GM12872 (cell line): ENCODE measurements at regions not wholly inside any gene's neighbourhood (a gene's known extent, or its start where the extent isn't known, plus 50 kb on each side); places are given as distances from the start of the nearest gene placed in this dataset.

ENCODE experiments used
- CTCF ChIP-seq: IDR thresholded peaks from 3 replicates; pipeline ENCODE4 v1.5.1; 2011; ENCODE audit warnings: low read depth, mild to moderate bottlenecking, low read length, moderate library complexity; ENCODE audit not compliant: insufficient read depth

DNA sequence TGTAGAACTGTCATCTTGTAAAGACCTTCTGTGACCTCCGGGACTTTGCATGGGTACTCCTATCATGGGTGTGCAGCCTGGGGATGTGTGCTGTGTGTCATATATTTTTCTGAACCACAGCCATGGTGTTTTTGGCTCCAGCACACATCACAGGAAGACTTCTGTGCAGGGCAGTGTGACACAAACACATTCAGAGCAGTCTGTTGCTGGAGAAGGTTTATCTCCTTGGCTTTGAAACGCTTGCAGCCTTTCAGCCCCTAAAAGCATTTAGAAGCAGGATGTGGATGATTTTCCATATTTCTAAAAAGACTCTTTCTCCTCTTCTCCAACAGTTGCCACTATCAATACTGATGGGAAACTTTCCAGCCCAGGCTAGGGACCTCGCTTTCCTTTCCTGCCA lies 221.6 kb upstream of the FOXA2 start:
- no peak for TF ChIP-seq CTCF

GRCh38 chr20:22807045-22807444 lies 222.7 kb upstream of the FOXA2 start:
- no peak for TF ChIP-seq CTCF

DNA sequence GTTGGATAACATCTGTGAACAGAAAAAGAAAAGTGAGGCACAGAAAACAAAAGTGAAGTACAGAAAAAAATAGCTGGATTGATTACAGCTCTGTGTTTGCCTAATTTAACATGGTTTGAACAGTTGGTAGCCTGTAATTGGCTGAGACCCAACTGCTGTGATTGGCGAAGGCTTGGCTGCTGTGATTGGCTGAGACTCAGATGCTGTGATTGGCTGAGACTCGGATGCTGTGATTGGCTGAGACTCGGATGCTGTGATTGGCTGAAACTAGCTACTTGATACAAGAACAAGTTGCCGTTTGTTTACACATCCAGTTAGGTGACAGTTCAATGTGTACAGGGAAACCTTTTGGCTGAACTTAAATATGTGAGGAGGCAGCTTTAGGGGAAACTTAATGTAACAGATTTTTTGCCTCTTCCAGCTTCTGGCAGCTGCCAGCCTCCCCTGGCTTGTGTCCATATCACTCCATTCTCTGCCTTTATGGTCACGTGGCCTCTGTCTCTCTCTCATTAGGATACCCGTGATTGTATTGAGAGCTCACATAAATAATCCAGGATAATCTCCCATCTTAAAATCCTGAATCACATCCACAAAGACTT lies 223.4 kb upstream of the FOXA2 start:
- TF ChIP-seq CTCF, result no peak

GRCh38 chr20:22808628-22809027 lies 224.3 kb upstream of the FOXA2 start:
- TF ChIP-seq CTCF, result no peak

- no peak for TF ChIP-seq CTCF
Observed at GRCh38 chr20:22810030-22810429, 225.1 kb upstream of the SSTR4 start.

- TF ChIP-seq CTCF, result no peak
Observed at GRCh38 chr20:22810626-22811569, 224.2 kb upstream of the SSTR4 start.

GRCh38 chr20:22814471-22815205 lies 220.5 kb upstream of the SSTR4 start:
- TF ChIP-seq CTCF, result no peak
